Natural killer cell (primary cell): ENCODE measurements at regions not wholly inside any gene's neighbourhood (a gene's known extent, or its start where the extent isn't known, plus 50 kb on each side); places are given as distances from the start of the nearest gene placed in this dataset.

Experiments used
- ATAC-seq, 3 donors: fragments of 150-1000 bp in 2 of 3; fragments of 200-7000 bp in 1 of 3; cut with Tn5 transposase; 1 replicate in 1 of 3; 2 replicates in 2 of 3; pipeline ENCODE4 v1.10.0; 2021; ENCODE audit warnings: mild to moderate bottlenecking in 2 of 3, moderate library complexity in 2 of 3
- DNase-seq, 2 donors: peaks; one replicate each; pipeline versions ENCODE4 v3.0.0 to v3.0.0-alpha.2; 2013 to 2021; ENCODE audit warnings: mixed read lengths in 1 of 2
- H3K27ac ChIP-seq: one replicate; pipeline ENCODE4 v1.5.1; 2013; ENCODE audit warnings: mild to moderate bottlenecking, low read length
- H3K27me3 ChIP-seq: one replicate; pipeline ENCODE4 v1.6.1; 2013; ENCODE audit warnings: low read length; ENCODE audit not compliant: control insufficient read depth, insufficient read depth
- H3K36me3 ChIP-seq: one replicate; pipeline ENCODE4 v1.6.1; 2013; ENCODE audit warnings: low read length; ENCODE audit not compliant: control insufficient read depth, insufficient read depth
- H3K4me1 ChIP-seq: one replicate; pipeline ENCODE4 v1.6.1; 2013; ENCODE audit warnings: low read length; ENCODE audit not compliant: control insufficient read depth, insufficient read depth
- H3K4me3 ChIP-seq: one replicate; pipeline ENCODE4 v1.5.1; 2013; ENCODE audit warnings: low read length
- H3K9me3 ChIP-seq: one replicate; pipeline ENCODE4 v1.6.1; 2013; ENCODE audit warnings: low read length; ENCODE audit not compliant: control insufficient read depth, insufficient read depth
- H3K27ac Mint-ChIP-seq, 2 donors: one replicate each; pipeline ENCODE4 v1.8.0; 2022; ENCODE audit warnings: mild to moderate bottlenecking in 2 of 2, mixed read lengths in 2 of 2, moderate library complexity in 1 of 2
- H3K27me3 Mint-ChIP-seq, 2 donors: one replicate each; pipeline ENCODE4 v1.8.0; 2022; ENCODE audit warnings: low read depth in 2 of 2, mixed read lengths in 2 of 2
- H3K36me3 Mint-ChIP-seq: one replicate; pipeline ENCODE4 v1.8.0; 2022; ENCODE audit warnings: mixed read lengths
- H3K4me1 Mint-ChIP-seq, 2 donors: one replicate each; pipeline ENCODE4 v1.8.0; 2022; ENCODE audit warnings: mixed read lengths in 2 of 2
- H3K4me3 Mint-ChIP-seq: one replicate; pipeline ENCODE4 v1.8.0; 2022; ENCODE audit warnings: mild to moderate bottlenecking, moderate library complexity, mixed read lengths
- H3K9me3 Mint-ChIP-seq, 2 donors: one replicate each; pipeline ENCODE4 v1.8.0; 2022; ENCODE audit warnings: mixed read lengths in 2 of 2
- WGBS: methylation state at CpG from one replicate; pipeline ENCODE4 v1.1.7; 2013; ENCODE audit warnings: missing lambda C conversion rate; ENCODE audit not compliant: insufficient coverage; 5-methylcytosine and 5-hydroxymethylcytosine counted together
- intact Hi-C: fragments of 100-400 bp; cut with micrococcal nuclease; formaldehyde crosslinking; loops from one replicate; pipeline ENCODE4 v1.14.2; 2022
- TF ChIP-seq, protein P1 (sequence below): fragments of 200-600 bp; IDR thresholded peaks from one replicate; pipeline ENCODE4 v1.8.0; 2022; ENCODE audit warnings: antibody characterized with exemption

DNA sequence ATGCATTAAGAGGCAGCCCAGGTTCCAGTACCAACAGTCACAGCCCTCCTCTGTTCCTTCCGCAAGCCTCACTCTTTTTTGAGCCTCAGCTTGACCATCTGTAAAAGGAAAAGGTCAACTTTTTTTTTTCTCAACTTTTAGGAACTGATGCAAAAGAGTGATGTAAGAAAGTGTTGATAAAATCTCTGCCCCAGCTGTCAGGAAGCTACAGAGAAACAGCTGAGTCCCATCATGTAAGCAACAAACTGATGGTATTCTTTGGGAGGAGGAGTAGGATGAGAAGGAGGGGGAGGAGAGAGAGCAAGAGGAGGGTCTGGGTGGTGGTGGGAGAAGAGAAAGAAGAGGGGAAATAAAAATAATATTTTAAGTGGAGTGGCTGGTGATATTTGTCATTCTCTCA, 233.9 kb upstream of the TSHZ3 start:
- no peaks in the 10 kb centered on the region for H3K9me3 ChIP-seq
- TF ChIP-seq, protein P1, sequence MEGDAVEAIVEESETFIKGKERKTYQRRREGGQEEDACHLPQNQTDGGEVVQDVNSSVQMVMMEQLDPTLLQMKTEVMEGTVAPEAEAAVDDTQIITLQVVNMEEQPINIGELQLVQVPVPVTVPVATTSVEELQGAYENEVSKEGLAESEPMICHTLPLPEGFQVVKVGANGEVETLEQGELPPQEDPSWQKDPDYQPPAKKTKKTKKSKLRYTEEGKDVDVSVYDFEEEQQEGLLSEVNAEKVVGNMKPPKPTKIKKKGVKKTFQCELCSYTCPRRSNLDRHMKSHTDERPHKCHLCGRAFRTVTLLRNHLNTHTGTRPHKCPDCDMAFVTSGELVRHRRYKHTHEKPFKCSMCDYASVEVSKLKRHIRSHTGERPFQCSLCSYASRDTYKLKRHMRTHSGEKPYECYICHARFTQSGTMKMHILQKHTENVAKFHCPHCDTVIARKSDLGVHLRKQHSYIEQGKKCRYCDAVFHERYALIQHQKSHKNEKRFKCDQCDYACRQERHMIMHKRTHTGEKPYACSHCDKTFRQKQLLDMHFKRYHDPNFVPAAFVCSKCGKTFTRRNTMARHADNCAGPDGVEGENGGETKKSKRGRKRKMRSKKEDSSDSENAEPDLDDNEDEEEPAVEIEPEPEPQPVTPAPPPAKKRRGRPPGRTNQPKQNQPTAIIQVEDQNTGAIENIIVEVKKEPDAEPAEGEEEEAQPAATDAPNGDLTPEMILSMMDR, result no peak
- Mint-ChIP-seq H3K36me3 (no peaks in the 10 kb centered on the region), H3K4me1 (no peaks in the 10 kb centered on the region), H3K27me3 (peaks cover 15 to 16% of the 10 kb centered on the region in 2 donors), H3K9me3 (no peaks in the 10 kb centered on the region), H3K27ac (no peak overlapping the region), H3K4me3 (no peak overlapping the region)
- no peak overlapping the region for H3K27ac ChIP-seq
- H3K27me3 ChIP-seq, result peaks cover 2% of the 10 kb centered on the region
- intact Hi-C loops, result no loop called here
- ATAC-seq (no peak), DNase-seq (no peak)
- H3K36me3 ChIP-seq, result no peaks in the 10 kb centered on the region
- H3K4me1 ChIP-seq, result no peaks in the 10 kb centered on the region
- H3K4me3 ChIP-seq, result no peak overlapping the region
- WGBS, result 100% methylated on average over 1 of the region's 1 CpG

DNA sequence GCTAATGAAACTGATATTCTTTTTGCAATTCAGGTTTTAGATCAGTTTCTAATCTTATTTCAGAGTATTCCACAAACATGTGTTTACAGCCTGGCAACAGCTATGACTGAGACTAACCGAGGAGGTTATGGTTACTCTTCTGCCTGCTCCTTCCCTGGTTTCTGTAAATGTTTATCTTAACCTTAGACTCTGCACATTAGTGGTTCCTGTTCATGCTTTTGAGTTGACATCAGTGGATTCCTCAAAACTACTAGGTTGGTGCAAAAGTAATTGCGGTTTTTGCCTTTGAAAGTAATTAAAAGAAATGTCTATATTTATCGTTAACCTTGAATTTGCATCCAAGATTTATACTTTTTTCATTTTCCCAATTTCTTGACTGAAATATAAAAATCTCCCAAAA, 237.0 kb upstream of the TSHZ3 start:
- TF ChIP-seq, protein P1, result no peak
- H3K36me3 ChIP-seq, result no peaks in the 10 kb centered on the region
- peaks cover 14 to 22% of the 10 kb centered on the region in 2 donors for H3K27me3 Mint-ChIP-seq

DNA sequence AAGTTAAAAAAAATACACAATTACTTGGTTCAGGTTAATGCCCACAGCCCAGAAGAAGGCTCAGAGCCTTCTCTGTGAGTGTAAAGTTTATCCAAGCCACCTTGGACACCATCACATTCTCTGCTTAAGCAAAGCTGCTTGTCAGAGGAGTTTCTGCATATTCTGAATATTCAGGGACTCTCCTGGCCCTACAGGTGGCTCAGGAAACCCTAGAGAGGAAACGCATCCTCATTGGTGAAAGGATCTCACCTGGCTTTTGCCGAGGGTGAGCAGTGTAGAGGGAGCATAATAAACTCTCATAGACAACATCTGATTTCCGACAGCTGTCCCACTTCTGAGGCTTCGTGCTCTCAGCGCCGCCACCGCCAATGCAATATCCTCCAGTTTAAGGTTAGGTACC, 239.9 kb upstream of the TSHZ3 start:
- no peaks in the 10 kb centered on the region for H3K36me3 ChIP-seq
- no peaks in the 10 kb centered on the region for H3K4me1 Mint-ChIP-seq
- 77% methylated on average over 7 of the region's 7 CpGs for WGBS
- H3K27ac ChIP-seq, result no peak overlapping the region
- no peaks in the 10 kb centered on the region for H3K36me3 Mint-ChIP-seq
- no peak for DNase-seq
- no peaks in the 10 kb centered on the region for H3K9me3 ChIP-seq
- TF ChIP-seq, protein P1, result no peak
- intact Hi-C loops, result no loop called here
- peaks cover 2% of the 10 kb centered on the region for H3K27me3 ChIP-seq
- no peak overlapping the region for H3K4me3 ChIP-seq
- no peak for ATAC-seq
- H3K27me3 Mint-ChIP-seq, result peaks cover 6 to 11% of the 10 kb centered on the region in 2 donors
- no peak overlapping the region for H3K27ac Mint-ChIP-seq
- H3K9me3 Mint-ChIP-seq, result no peaks in the 10 kb centered on the region
- H3K4me1 ChIP-seq, result no peaks in the 10 kb centered on the region
- H3K4me3 Mint-ChIP-seq, result no peak overlapping the region

More for the DNA sequence above, 237.0 kb upstream of the TSHZ3 start:
- H3K4me3 Mint-ChIP-seq, result no peak overlapping the region
- no peaks in the 10 kb centered on the region for H3K9me3 ChIP-seq
- intact Hi-C loops, result no loop called here
- H3K27me3 ChIP-seq, result peaks cover 2% of the 10 kb centered on the region
- H3K27ac Mint-ChIP-seq, result no peak overlapping the region
- no peak overlapping the region for H3K4me3 ChIP-seq
- H3K36me3 Mint-ChIP-seq, result no peaks in the 10 kb centered on the region
- 87% methylated on average over 2 of the region's 3 CpGs for WGBS
- no peak for DNase-seq
- H3K9me3 Mint-ChIP-seq, result no peaks in the 10 kb centered on the region
- no peaks in the 10 kb centered on the region for H3K4me1 ChIP-seq
- ATAC-seq, result no peak
- H3K4me1 Mint-ChIP-seq, result no peaks in the 10 kb centered on the region
- H3K27ac ChIP-seq, result no peak overlapping the region

DNA sequence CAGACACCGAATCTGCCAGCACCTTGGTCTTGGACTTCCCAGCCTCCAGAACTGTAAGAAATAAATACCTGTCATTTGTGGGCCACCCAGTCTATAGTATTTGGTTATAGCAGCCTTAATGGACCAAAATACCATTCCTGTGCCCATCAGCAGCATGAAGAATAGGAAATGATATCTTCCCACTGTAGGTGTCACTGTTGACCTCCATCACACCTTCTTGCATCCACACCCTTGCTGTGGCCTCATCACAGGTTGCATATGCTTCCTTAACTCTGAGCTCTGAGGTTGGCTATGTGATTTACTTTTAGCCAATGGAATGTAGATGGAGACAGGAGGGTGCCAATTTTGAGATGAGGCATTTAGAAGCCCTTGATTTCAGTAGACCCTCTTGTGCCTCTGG, 242.0 kb upstream of the TSHZ3 start:
- intact Hi-C loops, result no loop called here
- H3K27me3 Mint-ChIP-seq, result peaks cover 6 to 16% of the 10 kb centered on the region in 2 donors
- Histone ChIP-seq H3K4me3 (no peak overlapping the region), H3K9me3 (no peaks in the 10 kb centered on the region), H3K36me3 (no peaks in the 10 kb centered on the region), H3K27ac (no peak overlapping the region), H3K27me3 (no peaks in the 10 kb centered on the region), H3K4me1 (no peaks in the 10 kb centered on the region)
- TF ChIP-seq, protein P1, result no peak
- ATAC-seq, result no peak
- 94% methylated on average over 1 of the region's 1 CpG for WGBS
- H3K27ac Mint-ChIP-seq, result no peak overlapping the region
- H3K4me1 Mint-ChIP-seq, result no peaks in the 10 kb centered on the region
- no peak for DNase-seq
- no peaks in the 10 kb centered on the region for H3K9me3 Mint-ChIP-seq
- H3K36me3 Mint-ChIP-seq, result no peaks in the 10 kb centered on the region
- H3K4me3 Mint-ChIP-seq, result no peak overlapping the region
